IPS-18a (cell line): ENCODE measurements at regions not wholly inside any gene's neighbourhood (a gene's known extent, or its start where the extent isn't known, plus 50 kb on each side); places are given as distances from the start of the nearest gene placed in this dataset.
"Not testable (repeated sequence)": the region's sequence is repeated elsewhere in the genome, so short reads cannot be mapped to it uniquely, and the experiment has no call there.

Source experiments
- H3K27ac ChIP-seq: one replicate; pipeline ENCODE4 v1.5.1; 2013; ENCODE audit warnings: low read length
- H3K27me3 ChIP-seq: one replicate; pipeline ENCODE4 v1.6.1; 2013; ENCODE audit warnings: mild to moderate bottlenecking, low read length; ENCODE audit not compliant: control insufficient read depth, insufficient read depth
- H3K36me3 ChIP-seq: one replicate; pipeline ENCODE4 v1.6.1; 2013; ENCODE audit warnings: low read depth, low read length; ENCODE audit not compliant: control insufficient read depth
- H3K4me1 ChIP-seq: one replicate; pipeline ENCODE4 v1.6.1; 2013; ENCODE audit warnings: low read depth, low read length; ENCODE audit not compliant: control insufficient read depth
- H3K4me3 ChIP-seq: one replicate; pipeline ENCODE4 v1.5.1; 2013; ENCODE audit warnings: low read length
- H3K9ac ChIP-seq: one replicate; pipeline ENCODE4 v1.6.1; 2013; ENCODE audit warnings: mild to moderate bottlenecking, low read length, moderate library complexity
- H3K9me3 ChIP-seq: one replicate; pipeline ENCODE4 v1.6.1; 2013; ENCODE audit warnings: low read depth, low read length; ENCODE audit not compliant: control insufficient read depth

GRCh38 chr3:151511433-151511832 lies 50.6 kb upstream of the IGSF10 start:
- not testable (repeated sequence) for H3K27ac ChIP-seq, H3K9ac ChIP-seq, H3K36me3 ChIP-seq, H3K27me3 ChIP-seq, H3K9me3 ChIP-seq, H3K4me1 ChIP-seq, H3K4me3 ChIP-seq
